SH-SY5Y (cell line): ENCODE measurements at regions not wholly inside any gene's neighbourhood (a gene's known extent, or its start where the extent isn't known, plus 50 kb on each side); places are given as distances from the start of the nearest gene placed in this dataset.

Experiments
- GATA2 ChIP-seq: IDR thresholded peaks from 2 replicates; pipeline ENCODE4 v1.6.1; 2011; ENCODE audit warnings: mild to moderate bottlenecking, low read depth, low read length
- GATA3 ChIP-seq: IDR thresholded peaks from 2 replicates; pipeline ENCODE4 v1.6.1; 2011; ENCODE audit warnings: low read depth, mild to moderate bottlenecking, low read length, moderate library complexity

GRCh38 chr10:58985216-58985615, 191.2 kb upstream of the PHYHIPL start:
- TF ChIP-seq GATA2 (no peak), GATA3 (no peak)
